Natural killer cell (primary cell): ENCODE measurements at regions not wholly inside any gene's neighbourhood (a gene's known extent, or its start where the extent isn't known, plus 50 kb on each side); places are given as distances from the start of the nearest gene placed in this dataset.

Experiments
- ATAC-seq, 3 donors: fragments of 150-1000 bp in 2 of 3; fragments of 200-7000 bp in 1 of 3; cut with Tn5 transposase; 1 replicate in 1 of 3; 2 replicates in 2 of 3; pipeline ENCODE4 v1.10.0; 2021; ENCODE audit warnings: mild to moderate bottlenecking in 2 of 3, moderate library complexity in 2 of 3
- DNase-seq, 2 donors: peaks; one replicate each; pipeline versions ENCODE4 v3.0.0 to v3.0.0-alpha.2; 2013 to 2021; ENCODE audit warnings: mixed read lengths in 1 of 2
- H3K27ac ChIP-seq: one replicate; pipeline ENCODE4 v1.5.1; 2013; ENCODE audit warnings: mild to moderate bottlenecking, low read length
- H3K27me3 ChIP-seq: one replicate; pipeline ENCODE4 v1.6.1; 2013; ENCODE audit warnings: low read length; ENCODE audit not compliant: control insufficient read depth, insufficient read depth
- H3K36me3 ChIP-seq: one replicate; pipeline ENCODE4 v1.6.1; 2013; ENCODE audit warnings: low read length; ENCODE audit not compliant: control insufficient read depth, insufficient read depth
- H3K4me1 ChIP-seq: one replicate; pipeline ENCODE4 v1.6.1; 2013; ENCODE audit warnings: low read length; ENCODE audit not compliant: control insufficient read depth, insufficient read depth
- H3K4me3 ChIP-seq: one replicate; pipeline ENCODE4 v1.5.1; 2013; ENCODE audit warnings: low read length
- H3K9me3 ChIP-seq: one replicate; pipeline ENCODE4 v1.6.1; 2013; ENCODE audit warnings: low read length; ENCODE audit not compliant: control insufficient read depth, insufficient read depth
- H3K27ac Mint-ChIP-seq, 2 donors: one replicate each; pipeline ENCODE4 v1.8.0; 2022; ENCODE audit warnings: mild to moderate bottlenecking in 2 of 2, mixed read lengths in 2 of 2, moderate library complexity in 1 of 2
- H3K27me3 Mint-ChIP-seq, 2 donors: one replicate each; pipeline ENCODE4 v1.8.0; 2022; ENCODE audit warnings: low read depth in 2 of 2, mixed read lengths in 2 of 2
- H3K36me3 Mint-ChIP-seq: one replicate; pipeline ENCODE4 v1.8.0; 2022; ENCODE audit warnings: mixed read lengths
- H3K4me1 Mint-ChIP-seq, 2 donors: one replicate each; pipeline ENCODE4 v1.8.0; 2022; ENCODE audit warnings: mixed read lengths in 2 of 2
- H3K4me3 Mint-ChIP-seq: one replicate; pipeline ENCODE4 v1.8.0; 2022; ENCODE audit warnings: mild to moderate bottlenecking, moderate library complexity, mixed read lengths
- H3K9me3 Mint-ChIP-seq, 2 donors: one replicate each; pipeline ENCODE4 v1.8.0; 2022; ENCODE audit warnings: mixed read lengths in 2 of 2
- WGBS: methylation state at CpG from one replicate; pipeline ENCODE4 v1.1.7; 2013; ENCODE audit warnings: missing lambda C conversion rate; ENCODE audit not compliant: insufficient coverage; 5-methylcytosine and 5-hydroxymethylcytosine counted together
- intact Hi-C: fragments of 100-400 bp; cut with micrococcal nuclease; formaldehyde crosslinking; loops from one replicate; pipeline ENCODE4 v1.14.2; 2022
- TF ChIP-seq, protein P1 (sequence below): fragments of 200-600 bp; IDR thresholded peaks from one replicate; pipeline ENCODE4 v1.8.0; 2022; ENCODE audit warnings: antibody characterized with exemption

DNA sequence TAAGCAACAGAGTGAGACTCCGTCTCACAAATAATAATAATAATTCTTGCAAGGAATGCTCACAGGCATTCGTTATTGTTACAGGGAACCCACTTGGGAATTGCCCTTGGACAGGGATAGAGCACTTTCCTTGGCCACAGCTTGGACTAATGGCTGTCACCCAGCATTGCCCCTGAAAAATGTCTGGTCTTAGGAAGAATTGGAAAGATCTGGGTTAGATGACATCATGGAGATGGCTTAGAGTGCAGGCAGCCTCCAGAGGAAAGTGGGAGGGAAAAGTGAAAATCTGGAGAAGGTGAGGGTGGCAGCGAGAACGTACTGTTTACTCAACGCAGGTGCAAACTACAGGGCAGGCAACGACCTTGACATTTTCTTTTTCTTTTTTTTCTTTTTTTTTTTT is 59.3 kb upstream of the MRTFB start:
- ATAC-seq (no peak), DNase-seq (no peak)
- Histone ChIP-seq H3K27ac (no peak overlapping the region), H3K27me3 (no peaks in the 10 kb centered on the region), H3K36me3 (no peaks in the 10 kb centered on the region), H3K9me3 (no peaks in the 10 kb centered on the region), H3K4me1 (no peaks in the 10 kb centered on the region), H3K4me3 (no peak overlapping the region)
- peaks cover 17 to 31% of the 10 kb centered on the region in 2 donors for H3K27me3 Mint-ChIP-seq
- no peak overlapping the region for H3K27ac Mint-ChIP-seq
- TF ChIP-seq, protein P1, sequence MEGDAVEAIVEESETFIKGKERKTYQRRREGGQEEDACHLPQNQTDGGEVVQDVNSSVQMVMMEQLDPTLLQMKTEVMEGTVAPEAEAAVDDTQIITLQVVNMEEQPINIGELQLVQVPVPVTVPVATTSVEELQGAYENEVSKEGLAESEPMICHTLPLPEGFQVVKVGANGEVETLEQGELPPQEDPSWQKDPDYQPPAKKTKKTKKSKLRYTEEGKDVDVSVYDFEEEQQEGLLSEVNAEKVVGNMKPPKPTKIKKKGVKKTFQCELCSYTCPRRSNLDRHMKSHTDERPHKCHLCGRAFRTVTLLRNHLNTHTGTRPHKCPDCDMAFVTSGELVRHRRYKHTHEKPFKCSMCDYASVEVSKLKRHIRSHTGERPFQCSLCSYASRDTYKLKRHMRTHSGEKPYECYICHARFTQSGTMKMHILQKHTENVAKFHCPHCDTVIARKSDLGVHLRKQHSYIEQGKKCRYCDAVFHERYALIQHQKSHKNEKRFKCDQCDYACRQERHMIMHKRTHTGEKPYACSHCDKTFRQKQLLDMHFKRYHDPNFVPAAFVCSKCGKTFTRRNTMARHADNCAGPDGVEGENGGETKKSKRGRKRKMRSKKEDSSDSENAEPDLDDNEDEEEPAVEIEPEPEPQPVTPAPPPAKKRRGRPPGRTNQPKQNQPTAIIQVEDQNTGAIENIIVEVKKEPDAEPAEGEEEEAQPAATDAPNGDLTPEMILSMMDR: no peak
- intact Hi-C loops: no loop called here
- no peaks in the 10 kb centered on the region for H3K4me1 Mint-ChIP-seq
- 79% methylated on average over 6 of the region's 6 CpGs for WGBS
- no peak overlapping the region for H3K4me3 Mint-ChIP-seq
- H3K36me3 Mint-ChIP-seq: no peaks in the 10 kb centered on the region
- peaks cover 0 to 2% of the 10 kb centered on the region in 2 donors for H3K9me3 Mint-ChIP-seq

DNA sequence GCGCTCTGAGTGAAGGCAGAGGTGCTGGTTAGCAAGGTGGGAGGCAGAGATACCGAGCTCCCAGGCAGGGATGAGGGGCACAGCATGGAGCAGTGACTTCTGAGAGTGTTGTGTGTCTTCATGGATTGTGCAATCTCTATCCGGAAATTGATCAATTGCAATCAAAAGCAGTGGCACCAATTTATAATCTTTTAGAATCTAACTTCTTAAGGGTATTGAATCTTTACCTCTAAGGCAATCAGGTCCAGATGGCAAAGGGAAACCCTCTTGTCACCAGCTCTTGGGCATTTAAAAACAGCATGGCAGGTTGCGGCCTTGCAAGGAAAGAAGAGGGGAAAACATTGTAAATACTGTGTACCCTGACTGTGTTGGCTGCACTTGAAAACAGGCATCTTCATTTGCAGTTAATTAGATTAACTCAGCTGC is 58.0 kb upstream of the MRTFB start:
- peaks cover 0 to 2% of the 10 kb centered on the region in 2 donors for H3K9me3 Mint-ChIP-seq
- peaks cover 14 to 21% of the 10 kb centered on the region in 2 donors for H3K27me3 Mint-ChIP-seq
- DNase-seq (no peak), ATAC-seq (no peak)
- intact Hi-C loops: no loop called here
- H3K27ac Mint-ChIP-seq: no peak overlapping the region
- no peaks in the 10 kb centered on the region for H3K9me3 ChIP-seq
- no peaks in the 10 kb centered on the region for H3K36me3 ChIP-seq
- WGBS: 87% methylated on average over 4 of the region's 4 CpGs
- no peaks in the 10 kb centered on the region for H3K27me3 ChIP-seq
- H3K4me3 Mint-ChIP-seq: no peak overlapping the region
- H3K4me3 ChIP-seq: no peak overlapping the region
- no peaks in the 10 kb centered on the region for H3K36me3 Mint-ChIP-seq
- no peaks in the 10 kb centered on the region for H3K4me1 ChIP-seq
- H3K27ac ChIP-seq: no peak overlapping the region
- H3K4me1 Mint-ChIP-seq: no peaks in the 10 kb centered on the region
- TF ChIP-seq, protein P1: no peak

DNA sequence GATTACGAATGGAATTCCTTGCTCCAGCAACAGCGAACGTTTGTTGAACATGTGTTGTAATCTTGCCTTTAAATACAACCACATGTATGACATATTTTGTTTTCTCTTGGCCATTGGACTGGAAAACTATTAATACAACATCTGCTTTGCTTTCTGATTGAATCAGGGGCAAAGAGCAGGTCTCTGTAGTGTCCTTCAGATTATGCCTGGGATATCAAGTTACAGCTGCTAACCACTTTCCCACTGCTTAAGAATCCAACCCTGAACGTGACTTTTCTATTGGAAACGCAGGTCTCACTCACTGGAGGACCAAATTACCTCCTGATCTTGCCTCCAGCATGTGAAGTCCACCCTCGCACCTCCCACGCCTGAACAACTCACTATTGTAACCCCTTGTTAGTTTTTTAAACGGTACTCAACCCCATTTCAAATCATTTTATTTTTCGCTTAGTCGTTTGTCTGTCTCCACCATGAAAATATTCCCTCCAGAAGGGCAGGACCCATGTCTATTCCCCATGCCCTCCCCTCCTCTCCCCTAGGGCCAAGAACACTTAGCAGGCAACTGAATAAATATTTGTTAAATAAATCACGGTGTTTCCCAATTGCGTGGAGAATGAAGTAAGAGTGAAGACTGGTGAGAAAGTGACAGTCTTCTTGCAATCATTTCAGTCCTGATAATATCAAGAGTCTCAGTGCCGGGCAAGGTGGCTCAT is 57.4 kb upstream of the MRTFB start:
- TF ChIP-seq, protein P1: no peak
- 89% methylated on average over 13 of the region's 13 CpGs for WGBS
- peaks cover 0 to 2% of the 10 kb centered on the region in 2 donors for H3K9me3 Mint-ChIP-seq
- H3K36me3 Mint-ChIP-seq: no peaks in the 10 kb centered on the region
- ATAC-seq (no peak), DNase-seq (no peak)
- intact Hi-C loops: no loop called here
- Histone ChIP-seq H3K4me3 (no peak overlapping the region), H3K36me3 (no peaks in the 10 kb centered on the region), H3K4me1 (no peaks in the 10 kb centered on the region), H3K27ac (no peak overlapping the region), H3K9me3 (no peaks in the 10 kb centered on the region), H3K27me3 (no peaks in the 10 kb centered on the region)
- H3K4me3 Mint-ChIP-seq: no peak overlapping the region
- peaks cover 11 to 17% of the 10 kb centered on the region in 2 donors for H3K27me3 Mint-ChIP-seq
- no peaks in the 10 kb centered on the region for H3K4me1 Mint-ChIP-seq
- H3K27ac Mint-ChIP-seq: no peak overlapping the region

DNA sequence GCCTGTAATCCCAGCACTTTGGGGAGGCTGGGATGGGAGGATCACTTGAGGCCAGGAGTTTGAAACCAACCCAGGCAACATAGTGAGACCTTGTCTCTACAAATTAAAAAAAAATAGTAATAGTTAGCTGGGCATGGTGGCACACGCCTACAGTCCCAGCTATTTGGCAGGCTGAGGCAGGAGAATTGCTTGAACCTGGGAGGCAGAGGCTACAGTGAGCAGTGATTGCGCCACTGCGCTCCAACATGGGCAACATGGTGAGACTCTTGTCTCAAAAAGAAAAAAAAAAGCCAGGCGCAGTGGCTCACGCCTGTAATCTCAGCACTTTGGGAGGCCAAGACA is 56.9 kb upstream of the MRTFB start:
- TF ChIP-seq, protein P1: no peak
- H3K27me3 Mint-ChIP-seq: peaks cover 9 to 14% of the 10 kb centered on the region in 2 donors
- no peaks in the 10 kb centered on the region for H3K27me3 ChIP-seq
- no peaks in the 10 kb centered on the region for H3K9me3 ChIP-seq
- WGBS: 93% methylated on average over 5 of the region's 5 CpGs
- H3K4me1 ChIP-seq: no peaks in the 10 kb centered on the region
- intact Hi-C loops: no loop called here
- no peak overlapping the region for H3K4me3 Mint-ChIP-seq
- H3K9me3 Mint-ChIP-seq: peaks cover 0 to 2% of the 10 kb centered on the region in 2 donors
- no peaks in the 10 kb centered on the region for H3K36me3 Mint-ChIP-seq
- no peak for DNase-seq
- H3K4me1 Mint-ChIP-seq: no peaks in the 10 kb centered on the region
- ATAC-seq: no peak
- H3K27ac ChIP-seq: no peak overlapping the region
- H3K36me3 ChIP-seq: no peaks in the 10 kb centered on the region
- H3K27ac Mint-ChIP-seq: no peak overlapping the region
- H3K4me3 ChIP-seq: no peak overlapping the region
